WTC11 (cell line): ENCODE measurements at regions not wholly inside any gene's neighbourhood (a gene's known extent, or its start where the extent isn't known, plus 50 kb on each side); places are given as distances from the start of the nearest gene placed in this dataset.

Experiments used
- ATF6 ChIP-seq: sonication (generic); formaldehyde crosslinking; IDR thresholded peaks from 2 replicates; pipeline ENCODE4 v1.8.1; 2023; ENCODE audit warnings: mild to moderate bottlenecking, missing genetic modification reagents
- STAT6 ChIP-seq: sonication (generic); formaldehyde crosslinking; conservative IDR thresholded peaks from 2 replicates; pipeline ENCODE4 v1.8.1; 2023; ENCODE audit warnings: mild to moderate bottlenecking, low read depth, missing genetic modification reagents, moderate library complexity

GRCh38 chr7:125492521-125492920 is 562.9 kb upstream of the POT1 start:
- TF ChIP-seq ATF6 (CRISPR knock-in tag) (no peak), STAT6 (CRISPR knock-in tag) (no peak)
